IPS-15b (cell line): ENCODE measurements at regions not wholly inside any gene's neighbourhood (a gene's known extent, or its start where the extent isn't known, plus 50 kb on each side); places are given as distances from the start of the nearest gene placed in this dataset.

Source experiments
- H3K27me3 ChIP-seq: one replicate; pipeline ENCODE4 v1.6.1; 2013; ENCODE audit warnings: low read length; ENCODE audit not compliant: control insufficient read depth, insufficient read depth
- H3K36me3 ChIP-seq: one replicate; pipeline ENCODE4 v1.6.1; 2013; ENCODE audit warnings: low read length; ENCODE audit not compliant: control insufficient read depth, insufficient read depth
- H3K4me1 ChIP-seq: one replicate; pipeline ENCODE4 v1.6.1; 2013; ENCODE audit warnings: mild to moderate bottlenecking, low read length; ENCODE audit not compliant: control insufficient read depth, insufficient read depth
- H3K4me3 ChIP-seq: one replicate; pipeline ENCODE4 v1.5.1; 2013; ENCODE audit warnings: low read depth, low read length
- H3K9ac ChIP-seq: one replicate; pipeline ENCODE4 v1.6.1; 2013; ENCODE audit warnings: low read depth, mild to moderate bottlenecking, low read length
- H3K9me3 ChIP-seq: one replicate; pipeline ENCODE4 v1.6.1; 2013; ENCODE audit warnings: mild to moderate bottlenecking, low read length; ENCODE audit not compliant: control insufficient read depth, insufficient read depth

- H3K4me1 ChIP-seq = no peaks in the 10 kb centered on the region
- no peaks in the 10 kb centered on the region for H3K36me3 ChIP-seq
- no peak overlapping the region for H3K4me3 ChIP-seq
- H3K9ac ChIP-seq = no peak overlapping the region
- H3K27me3 ChIP-seq = no peaks in the 10 kb centered on the region
- no peaks in the 10 kb centered on the region for H3K9me3 ChIP-seq
These were observed 1087.5 kb downstream of the BCL11B start for GRCh38 chr14:98184457-98184856.

- H3K36me3 ChIP-seq = no peaks in the 10 kb centered on the region
- H3K9ac ChIP-seq = no peak overlapping the region
- no peaks in the 10 kb centered on the region for H3K27me3 ChIP-seq
- no peaks in the 10 kb centered on the region for H3K4me1 ChIP-seq
- no peak overlapping the region for H3K4me3 ChIP-seq
- H3K9me3 ChIP-seq = no peaks in the 10 kb centered on the region
These were observed 1087.0 kb downstream of the BCL11B start for GRCh38 chr14:98185036-98185435.

- no peak overlapping the region for H3K9ac ChIP-seq
- no peaks in the 10 kb centered on the region for H3K36me3 ChIP-seq
- H3K4me1 ChIP-seq = no peaks in the 10 kb centered on the region
These were observed 1085.9 kb downstream of the BCL11B start for GRCh38 chr14:98186140-98186539.

GRCh38 chr14:98187281-98187680, 1084.7 kb downstream of the BCL11B start:
- Histone ChIP-seq H3K4me1 (no peaks in the 10 kb centered on the region), H3K27me3 (no peaks in the 10 kb centered on the region), H3K36me3 (no peaks in the 10 kb centered on the region), H3K9ac (no peak overlapping the region), H3K4me3 (no peak overlapping the region), H3K9me3 (no peaks in the 10 kb centered on the region)

More at GRCh38 chr14:98186140-98186539, 1085.9 kb downstream of the BCL11B start:
- no peak overlapping the region for H3K4me3 ChIP-seq
- H3K27me3 ChIP-seq = no peaks in the 10 kb centered on the region
- H3K9me3 ChIP-seq = no peaks in the 10 kb centered on the region

- Histone ChIP-seq H3K27me3 (no peaks in the 10 kb centered on the region), H3K9me3 (no peaks in the 10 kb centered on the region), H3K4me3 (no peak overlapping the region), H3K4me1 (no peaks in the 10 kb centered on the region), H3K36me3 (no peaks in the 10 kb centered on the region), H3K9ac (no peak overlapping the region)
These were observed 1082.9 kb downstream of the BCL11B start for GRCh38 chr14:98189062-98189461.

GRCh38 chr14:98189511-98189910, 1082.5 kb downstream of the BCL11B start:
- Histone ChIP-seq H3K27me3 (no peaks in the 10 kb centered on the region), H3K36me3 (no peaks in the 10 kb centered on the region), H3K4me3 (no peak overlapping the region), H3K9me3 (no peaks in the 10 kb centered on the region), H3K9ac (no peak overlapping the region), H3K4me1 (no peaks in the 10 kb centered on the region)

GRCh38 chr14:98189944-98190343, 1082.1 kb downstream of the BCL11B start:
- Histone ChIP-seq H3K4me1 (no peaks in the 10 kb centered on the region), H3K9me3 (no peaks in the 10 kb centered on the region), H3K4me3 (no peak overlapping the region), H3K9ac (no peak overlapping the region), H3K36me3 (no peaks in the 10 kb centered on the region), H3K27me3 (no peaks in the 10 kb centered on the region)

GRCh38 chr14:98192946-98193345, 1079.1 kb downstream of the BCL11B start:
- Histone ChIP-seq H3K4me3 (no peak overlapping the region), H3K4me1 (peaks cover 2% of the 10 kb centered on the region), H3K9ac (no peak overlapping the region), H3K27me3 (no peaks in the 10 kb centered on the region), H3K9me3 (no peaks in the 10 kb centered on the region), H3K36me3 (no peaks in the 10 kb centered on the region)

- no peaks in the 10 kb centered on the region for H3K27me3 ChIP-seq
- no peaks in the 10 kb centered on the region for H3K36me3 ChIP-seq
- H3K4me1 ChIP-seq = peaks cover 2% of the 10 kb centered on the region
- no peak overlapping the region for H3K4me3 ChIP-seq
- no peaks in the 10 kb centered on the region for H3K9me3 ChIP-seq
- H3K9ac ChIP-seq = no peak overlapping the region
These were observed 1077.2 kb downstream of the BCL11B start for GRCh38 chr14:98194821-98195220.

GRCh38 chr14:98195256-98195655, 1076.7 kb downstream of the BCL11B start:
- no peaks in the 10 kb centered on the region for H3K27me3 ChIP-seq
- no peaks in the 10 kb centered on the region for H3K9me3 ChIP-seq
- no peak overlapping the region for H3K9ac ChIP-seq
- H3K4me1 ChIP-seq = peaks cover 2% of the 10 kb centered on the region
- H3K4me3 ChIP-seq = no peak overlapping the region
- no peaks in the 10 kb centered on the region for H3K36me3 ChIP-seq

GRCh38 chr14:98197933-98198332, 1074.1 kb downstream of the BCL11B start:
- no peaks in the 10 kb centered on the region for H3K36me3 ChIP-seq
- no peak overlapping the region for H3K9ac ChIP-seq
- H3K27me3 ChIP-seq = no peaks in the 10 kb centered on the region
- H3K4me1 ChIP-seq = peaks cover 2% of the 10 kb centered on the region
- H3K9me3 ChIP-seq = no peaks in the 10 kb centered on the region
- no peak overlapping the region for H3K4me3 ChIP-seq

GRCh38 chr14:98198385-98198784, 1073.6 kb downstream of the BCL11B start:
- H3K4me3 ChIP-seq = no peak overlapping the region
- H3K36me3 ChIP-seq = no peaks in the 10 kb centered on the region
- no peaks in the 10 kb centered on the region for H3K27me3 ChIP-seq
- peaks cover 2% of the 10 kb centered on the region for H3K4me1 ChIP-seq
- H3K9me3 ChIP-seq = no peaks in the 10 kb centered on the region
- H3K9ac ChIP-seq = no peak overlapping the region

- Histone ChIP-seq H3K4me1 (no peaks in the 10 kb centered on the region), H3K9me3 (no peaks in the 10 kb centered on the region), H3K36me3 (no peaks in the 10 kb centered on the region), H3K4me3 (no peak overlapping the region), H3K9ac (no peak overlapping the region), H3K27me3 (no peaks in the 10 kb centered on the region)
These were observed 1071.4 kb downstream of the BCL11B start for GRCh38 chr14:98200601-98201000.
